Caco-2 (cell line): ENCODE measurements at regions not wholly inside any gene's neighbourhood (a gene's known extent, or its start where the extent isn't known, plus 50 kb on each side); places are given as distances from the start of the nearest gene placed in this dataset.

Source experiments
- BruUV-seq: library from RNA; stranded (reverse); fragments of 400-500 nt; replicated peaks from 2 replicates; lab custom pipeline; 2021; lab: Mats Ljungman, UMichigan
- CTCF ChIA-PET: fragments of 300-600 bp; sonication (Branson Sonifier 250); formaldehyde crosslinking; loops from one replicate; lab custom pipeline; 2022; ENCODE audit warnings: antibody characterized with exemption; lab: Charles Lee
- POLR2A ChIA-PET: fragments of 300-600 bp; sonication (Branson Sonifier 250); formaldehyde crosslinking; loops from one replicate; lab custom pipeline; 2022; ENCODE audit warnings: antibody characterized with exemption; lab: Charles Lee
- DNase-seq, 2 experiments: peaks; one replicate each; pipeline versions ENCODE4 v3.0.0 to v3.0.0-alpha.2; 2020 to 2022
- H3K27me3 ChIP-seq: replicated peaks from 2 replicates; pipeline ENCODE4 v1.6.0; 2011; ENCODE audit warnings: low read length; ENCODE audit not compliant: control insufficient read depth, insufficient read depth
- H3K36me3 ChIP-seq: 2 replicates; pipeline ENCODE4 v1.5.1; 2011; ENCODE audit warnings: low read length; ENCODE audit not compliant: control insufficient read depth, insufficient read depth
- H3K4me1 ChIP-seq: fragments of 250-450 bp; sonication (Bioruptor Pico); 2 replicates; pipeline ENCODE4 v1.5.1; 2020; ENCODE audit warnings: mild to moderate bottlenecking
- H3K4me3 ChIP-seq: 2 replicates; pipeline ENCODE4 v1.5.1; 2011; ENCODE audit warnings: low read depth, mild to moderate bottlenecking, control low read depth, low read length
- H3K9me3 ChIP-seq: fragments of 250-450 bp; sonication (Bioruptor Pico); 2 replicates; pipeline ENCODE4 v1.5.1; 2020; ENCODE audit warnings: mild to moderate bottlenecking, moderate library complexity
- H3K27ac Mint-ChIP-seq: one replicate; pipeline ENCODE4 v1.8.0; 2022; ENCODE audit warnings: mixed read lengths; ENCODE audit not compliant: unreplicated experiment
- H3K27me3 Mint-ChIP-seq: one replicate; pipeline ENCODE4 v1.8.0; 2022; ENCODE audit warnings: mixed read lengths; ENCODE audit not compliant: insufficient read depth, unreplicated experiment
- H3K36me3 Mint-ChIP-seq: one replicate; pipeline ENCODE4 v1.8.0; 2022; ENCODE audit warnings: mild to moderate bottlenecking, mixed read lengths; ENCODE audit not compliant: insufficient read depth, unreplicated experiment
- H3K4me1 Mint-ChIP-seq: one replicate; pipeline ENCODE4 v1.8.0; 2022; ENCODE audit warnings: low read depth, mixed read lengths; ENCODE audit not compliant: unreplicated experiment
- H3K4me3 Mint-ChIP-seq: one replicate; pipeline ENCODE4 v1.8.0; 2022; ENCODE audit warnings: mild to moderate bottlenecking, moderate library complexity, mixed read lengths; ENCODE audit not compliant: unreplicated experiment
- H3K9me3 Mint-ChIP-seq: one replicate; pipeline ENCODE4 v1.8.0; 2022; ENCODE audit warnings: mixed read lengths; ENCODE audit not compliant: unreplicated experiment
- intact Hi-C: fragments of 100-400 bp; cut with micrococcal nuclease; formaldehyde crosslinking; loops from one replicate; pipeline ENCODE4 v1.10.0; 2022; ENCODE audit not compliant: unreplicated experiment
- TF ChIP-seq, protein P1 (sequence below), 2 experiments: fragments of 200-600 bp in 1 of 2; IDR thresholded peaks; 1 replicate in 1 of 2; 2 replicates in 1 of 2; pipeline versions ENCODE4 v1.5.1 to v1.8.0; 2011 to 2022; ENCODE audit warnings: antibody characterized with exemption in 1 of 2, control low read depth in 1 of 2, inconsistent platforms in 1 of 2, low read depth in 1 of 2, low read length in 1 of 2, mild to moderate bottlenecking in 1 of 2, moderate library complexity in 1 of 2; ENCODE audit not compliant: insufficient read depth in 1 of 2, severe bottlenecking in 1 of 2, unreplicated experiment in 1 of 2

DNA sequence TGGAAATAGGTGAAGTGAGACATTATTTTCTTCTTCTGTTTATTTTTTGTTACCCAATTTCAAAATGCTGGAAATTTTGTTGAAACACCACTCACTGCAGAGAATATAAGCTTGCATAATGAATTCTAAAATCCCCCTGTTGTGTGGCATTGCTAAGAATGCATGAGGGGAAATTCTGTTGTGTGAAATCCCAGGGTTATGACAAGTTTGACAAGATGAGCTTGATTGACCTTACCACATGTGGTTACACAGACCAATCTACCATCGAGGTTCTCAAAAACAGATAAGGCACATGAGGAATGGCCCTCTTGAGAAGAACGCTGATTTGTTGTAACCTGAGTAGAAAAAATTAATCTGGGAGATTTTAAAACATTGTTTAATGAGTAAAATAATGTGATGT is 261.6 kb upstream of the MMADHC start:
- H3K9me3 ChIP-seq: no peaks in the 10 kb centered on the region
- no peak for DNase-seq
- POLR2A ChIA-PET: no interaction called here
- H3K4me1 Mint-ChIP-seq: no peaks in the 10 kb centered on the region
- TF ChIP-seq, protein P1, sequence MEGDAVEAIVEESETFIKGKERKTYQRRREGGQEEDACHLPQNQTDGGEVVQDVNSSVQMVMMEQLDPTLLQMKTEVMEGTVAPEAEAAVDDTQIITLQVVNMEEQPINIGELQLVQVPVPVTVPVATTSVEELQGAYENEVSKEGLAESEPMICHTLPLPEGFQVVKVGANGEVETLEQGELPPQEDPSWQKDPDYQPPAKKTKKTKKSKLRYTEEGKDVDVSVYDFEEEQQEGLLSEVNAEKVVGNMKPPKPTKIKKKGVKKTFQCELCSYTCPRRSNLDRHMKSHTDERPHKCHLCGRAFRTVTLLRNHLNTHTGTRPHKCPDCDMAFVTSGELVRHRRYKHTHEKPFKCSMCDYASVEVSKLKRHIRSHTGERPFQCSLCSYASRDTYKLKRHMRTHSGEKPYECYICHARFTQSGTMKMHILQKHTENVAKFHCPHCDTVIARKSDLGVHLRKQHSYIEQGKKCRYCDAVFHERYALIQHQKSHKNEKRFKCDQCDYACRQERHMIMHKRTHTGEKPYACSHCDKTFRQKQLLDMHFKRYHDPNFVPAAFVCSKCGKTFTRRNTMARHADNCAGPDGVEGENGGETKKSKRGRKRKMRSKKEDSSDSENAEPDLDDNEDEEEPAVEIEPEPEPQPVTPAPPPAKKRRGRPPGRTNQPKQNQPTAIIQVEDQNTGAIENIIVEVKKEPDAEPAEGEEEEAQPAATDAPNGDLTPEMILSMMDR (IDR thresholded peaks at IDR 0.05; ENCODE audit: insufficient read depth in 1 of 2, low read depth in 1 of 2, low read length in 1 of 2, severe bottlenecking in 1 of 2, unreplicated experiment in 1 of 2): no peak
- H3K27ac Mint-ChIP-seq: no peak overlapping the region
- H3K4me3 ChIP-seq: no peak overlapping the region
- peaks cover 17% of the 10 kb centered on the region for H3K9me3 Mint-ChIP-seq
- intact Hi-C loops: no loop called here
- no TSS peak for BruUV-seq
- CTCF ChIA-PET: no interaction called here
- H3K4me3 Mint-ChIP-seq: no peak overlapping the region
- no peaks in the 10 kb centered on the region for H3K4me1 ChIP-seq
- H3K36me3 Mint-ChIP-seq: no peaks in the 10 kb centered on the region
- no peaks in the 10 kb centered on the region for H3K36me3 ChIP-seq
- no peaks in the 10 kb centered on the region for H3K27me3 Mint-ChIP-seq
- no peaks in the 10 kb centered on the region for H3K27me3 ChIP-seq

GRCh38 chr2:149841396-149841795 is 253.8 kb upstream of the MMADHC start:
- H3K4me3 Mint-ChIP-seq: no peak overlapping the region
- Histone ChIP-seq H3K9me3 (no peaks in the 10 kb centered on the region), H3K4me1 (no peaks in the 10 kb centered on the region), H3K27me3 (no peaks in the 10 kb centered on the region), H3K4me3 (no peak overlapping the region), H3K36me3 (no peaks in the 10 kb centered on the region)
- no peaks in the 10 kb centered on the region for H3K27me3 Mint-ChIP-seq
- ChIA-PET CTCF (no interaction called here), POLR2A (no interaction called here)
- no peaks in the 10 kb centered on the region for H3K4me1 Mint-ChIP-seq
- peaks cover 11% of the 10 kb centered on the region for H3K9me3 Mint-ChIP-seq
- no peaks in the 10 kb centered on the region for H3K36me3 Mint-ChIP-seq
- no peak overlapping the region for H3K27ac Mint-ChIP-seq
- DNase-seq: no peak
- intact Hi-C loops: no loop called here
- BruUV-seq: no TSS peak
- TF ChIP-seq, protein P1 (IDR thresholded peaks at IDR 0.05; ENCODE audit: insufficient read depth in 1 of 2, low read depth in 1 of 2, low read length in 1 of 2, severe bottlenecking in 1 of 2, unreplicated experiment in 1 of 2): no peak

DNA sequence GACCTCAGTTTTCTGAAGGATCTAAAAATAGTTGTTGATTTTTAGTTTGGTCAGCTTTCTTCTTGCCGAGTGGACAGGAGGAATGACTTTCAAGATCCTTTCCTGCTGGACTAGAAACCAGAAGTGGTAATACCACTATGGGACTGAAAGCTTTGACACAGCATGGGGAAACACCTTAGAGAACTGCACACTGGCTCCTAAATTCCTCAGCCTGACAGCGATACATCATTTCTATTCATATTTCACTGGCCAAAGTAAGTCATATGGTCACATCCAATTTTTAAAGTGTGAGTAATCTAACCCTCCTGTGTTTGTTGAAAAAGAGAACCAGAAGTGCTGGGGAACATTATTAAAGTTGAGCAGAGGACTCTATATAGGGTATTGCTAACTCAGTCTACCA is 244.7 kb upstream of the MMADHC start:
- Mint-ChIP-seq H3K4me3 (no peak overlapping the region), H3K36me3 (no peaks in the 10 kb centered on the region), H3K27me3 (no peaks in the 10 kb centered on the region), H3K9me3 (peaks cover 16% of the 10 kb centered on the region), H3K4me1 (no peaks in the 10 kb centered on the region), H3K27ac (no peak overlapping the region)
- intact Hi-C loops: no loop called here
- Histone ChIP-seq H3K4me1 (no peaks in the 10 kb centered on the region), H3K36me3 (no peaks in the 10 kb centered on the region), H3K9me3 (no peaks in the 10 kb centered on the region; the same call in 1 of the 2 replicates), H3K27me3 (no peaks in the 10 kb centered on the region), H3K4me3 (no peak overlapping the region)
- no TSS peak for BruUV-seq
- TF ChIP-seq, protein P1 (IDR thresholded peaks at IDR 0.05; ENCODE audit: insufficient read depth in 1 of 2, low read depth in 1 of 2, low read length in 1 of 2, severe bottlenecking in 1 of 2, unreplicated experiment in 1 of 2): no peak
- DNase-seq: no peak
- CTCF ChIA-PET: no interaction called here
- POLR2A ChIA-PET: no interaction called here
